ENCODE measurements at regions not wholly inside any gene's neighbourhood (a gene's known extent, or its start where the extent isn't known, plus 50 kb on each side); places are given as distances from the start of the nearest gene placed in this dataset.

GRCh38 chr18:68484241-68484640 lies 230.7 kb downstream of the TMX3 start:
- H3K27ac ChIP-seq (ENCODE audit: low read depth in 1 of 2, low read length in 2 of 2): no peak overlapping the region
- WGBS: 78% methylated on average over 4 of the region's 4 CpGs
- no peaks in the 10 kb centered on the region for H3K4me1 ChIP-seq (ENCODE audit: control insufficient read depth in 4 of 4, insufficient read depth in 4 of 4, low read length in 3 of 4)
- no peak overlapping the region for H3K9ac ChIP-seq (ENCODE audit: low read depth in 1 of 2, low read length in 2 of 2)
- H3K27me3 ChIP-seq (ENCODE audit: control insufficient read depth in 4 of 4, insufficient read depth in 4 of 4, low read length in 3 of 4): no peaks in the 10 kb centered on the region
- no peak overlapping the region for H3K4me3 ChIP-seq (ENCODE audit: low read depth in 1 of 3, low read length in 3 of 3)
- no peak for DNase-seq (ENCODE audit: low spot score)
- TF ChIP-seq SP1 (IDR thresholded peaks at IDR 0.05) (no peak), HNF4G (IDR thresholded peaks at IDR 0.05) (no peak), TAF1 (conservative IDR thresholded peaks at IDR 0.05) (no peak), FOXA2 (IDR thresholded peaks at IDR 0.05) (no peak), HNF4A (conservative IDR thresholded peaks at IDR 0.05) (no peak), CTCF (IDR thresholded peaks at IDR 0.05; ENCODE audit: low read depth, low read length, missing input control) (no peak), YY1 (IDR thresholded peaks at IDR 0.05) (no peak), EGR1 (IDR thresholded peaks at IDR 0.05; ENCODE audit: low read depth in 2 of 2) (no peak), FOXA1 (IDR thresholded peaks at IDR 0.05) (no peak), GABPA (IDR thresholded peaks at IDR 0.05 in 1 of 2, conservative IDR thresholded peaks at IDR 0.05 in 1 of 2) (no peak), RXRA (IDR thresholded peaks at IDR 0.05) (no peak), JUND (IDR thresholded peaks at IDR 0.05) (no peak), RAD21 (IDR thresholded peaks at IDR 0.05) (no peak), NR2F2 (IDR thresholded peaks at IDR 0.05) (no peak)
- TF ChIP-seq, protein P1, sequence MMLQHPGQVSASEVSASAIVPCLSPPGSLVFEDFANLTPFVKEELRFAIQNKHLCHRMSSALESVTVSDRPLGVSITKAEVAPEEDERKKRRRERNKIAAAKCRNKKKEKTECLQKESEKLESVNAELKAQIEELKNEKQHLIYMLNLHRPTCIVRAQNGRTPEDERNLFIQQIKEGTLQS (IDR thresholded peaks at IDR 0.05): no peak
- TF ChIP-seq, protein P2, sequence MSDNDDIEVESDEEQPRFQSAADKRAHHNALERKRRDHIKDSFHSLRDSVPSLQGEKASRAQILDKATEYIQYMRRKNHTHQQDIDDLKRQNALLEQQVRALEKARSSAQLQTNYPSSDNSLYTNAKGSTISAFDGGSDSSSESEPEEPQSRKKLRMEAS (IDR thresholded peaks at IDR 0.05): no peak
- TF ChIP-seq, protein P3, sequence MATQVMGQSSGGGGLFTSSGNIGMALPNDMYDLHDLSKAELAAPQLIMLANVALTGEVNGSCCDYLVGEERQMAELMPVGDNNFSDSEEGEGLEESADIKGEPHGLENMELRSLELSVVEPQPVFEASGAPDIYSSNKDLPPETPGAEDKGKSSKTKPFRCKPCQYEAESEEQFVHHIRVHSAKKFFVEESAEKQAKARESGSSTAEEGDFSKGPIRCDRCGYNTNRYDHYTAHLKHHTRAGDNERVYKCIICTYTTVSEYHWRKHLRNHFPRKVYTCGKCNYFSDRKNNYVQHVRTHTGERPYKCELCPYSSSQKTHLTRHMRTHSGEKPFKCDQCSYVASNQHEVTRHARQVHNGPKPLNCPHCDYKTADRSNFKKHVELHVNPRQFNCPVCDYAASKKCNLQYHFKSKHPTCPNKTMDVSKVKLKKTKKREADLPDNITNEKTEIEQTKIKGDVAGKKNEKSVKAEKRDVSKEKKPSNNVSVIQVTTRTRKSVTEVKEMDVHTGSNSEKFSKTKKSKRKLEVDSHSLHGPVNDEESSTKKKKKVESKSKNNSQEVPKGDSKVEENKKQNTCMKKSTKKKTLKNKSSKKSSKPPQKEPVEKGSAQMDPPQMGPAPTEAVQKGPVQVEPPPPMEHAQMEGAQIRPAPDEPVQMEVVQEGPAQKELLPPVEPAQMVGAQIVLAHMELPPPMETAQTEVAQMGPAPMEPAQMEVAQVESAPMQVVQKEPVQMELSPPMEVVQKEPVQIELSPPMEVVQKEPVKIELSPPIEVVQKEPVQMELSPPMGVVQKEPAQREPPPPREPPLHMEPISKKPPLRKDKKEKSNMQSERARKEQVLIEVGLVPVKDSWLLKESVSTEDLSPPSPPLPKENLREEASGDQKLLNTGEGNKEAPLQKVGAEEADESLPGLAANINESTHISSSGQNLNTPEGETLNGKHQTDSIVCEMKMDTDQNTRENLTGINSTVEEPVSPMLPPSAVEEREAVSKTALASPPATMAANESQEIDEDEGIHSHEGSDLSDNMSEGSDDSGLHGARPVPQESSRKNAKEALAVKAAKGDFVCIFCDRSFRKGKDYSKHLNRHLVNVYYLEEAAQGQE (IDR thresholded peaks at IDR 0.05): no peak
- TF ChIP-seq, protein P4, sequence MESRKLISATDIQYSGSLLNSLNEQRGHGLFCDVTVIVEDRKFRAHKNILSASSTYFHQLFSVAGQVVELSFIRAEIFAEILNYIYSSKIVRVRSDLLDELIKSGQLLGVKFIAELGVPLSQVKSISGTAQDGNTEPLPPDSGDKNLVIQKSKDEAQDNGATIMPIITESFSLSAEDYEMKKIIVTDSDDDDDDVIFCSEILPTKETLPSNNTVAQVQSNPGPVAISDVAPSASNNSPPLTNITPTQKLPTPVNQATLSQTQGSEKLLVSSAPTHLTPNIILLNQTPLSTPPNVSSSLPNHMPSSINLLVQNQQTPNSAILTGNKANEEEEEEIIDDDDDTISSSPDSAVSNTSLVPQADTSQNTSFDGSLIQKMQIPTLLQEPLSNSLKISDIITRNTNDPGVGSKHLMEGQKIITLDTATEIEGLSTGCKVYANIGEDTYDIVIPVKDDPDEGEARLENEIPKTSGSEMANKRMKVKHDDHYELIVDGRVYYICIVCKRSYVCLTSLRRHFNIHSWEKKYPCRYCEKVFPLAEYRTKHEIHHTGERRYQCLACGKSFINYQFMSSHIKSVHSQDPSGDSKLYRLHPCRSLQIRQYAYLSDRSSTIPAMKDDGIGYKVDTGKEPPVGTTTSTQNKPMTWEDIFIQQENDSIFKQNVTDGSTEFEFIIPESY (IDR thresholded peaks at IDR 0.05): no peak
- H3K9me3 ChIP-seq (ENCODE audit: control insufficient read depth in 4 of 4, low read length in 3 of 4): no peaks in the 10 kb centered on the region
- no peaks in the 10 kb centered on the region for H3K36me3 ChIP-seq (ENCODE audit: control insufficient read depth in 4 of 4, insufficient read depth in 3 of 4, low read depth in 1 of 4, low read length in 3 of 4)

Measured in liver (tissue), 8 donors.